GM06990 (cell line): ENCODE measurements at regions not wholly inside any gene's neighbourhood (a gene's known extent, or its start where the extent isn't known, plus 50 kb on each side); places are given as distances from the start of the nearest gene placed in this dataset.

Experiments
- DNase-seq: peaks from one replicate; pipeline ENCODE4 v3.0.0-alpha.2; 2011; ENCODE audit not compliant: insufficient read length; ENCODE audit errors: extremely low read depth
- H3K27me3 ChIP-seq: replicated peaks from 2 replicates; pipeline ENCODE4 v1.6.0; 2011; ENCODE audit warnings: low read length; ENCODE audit not compliant: control insufficient read depth, insufficient read depth
- H3K36me3 ChIP-seq: 2 replicates; pipeline ENCODE4 v1.5.1; 2011; ENCODE audit warnings: low read length; ENCODE audit not compliant: control insufficient read depth, insufficient read depth
- H3K4me3 ChIP-seq: replicated peaks from 2 replicates; pipeline ENCODE4 v1.5.1; 2011; ENCODE audit warnings: low read depth, mild to moderate bottlenecking, control low read depth, low read length
- CTCF ChIP-seq: IDR thresholded peaks from 2 replicates; pipeline ENCODE4 v1.5.1; 2011; ENCODE audit warnings: low read length, control low read depth, mild to moderate bottlenecking, inconsistent platforms; ENCODE audit not compliant: insufficient read depth, poor library complexity, severe bottlenecking

- no peaks in the 10 kb centered on the region; the same call in 1 of the 2 replicates for H3K27me3 ChIP-seq
- TF ChIP-seq CTCF: no peak
- no peaks in the 10 kb centered on the region for H3K36me3 ChIP-seq
- H3K4me3 ChIP-seq: no peak overlapping the region
- DNase-seq: no peak
Observed at GRCh38 chr9:108704156-108704852, 151.5 kb downstream of the ACTL7B start.

- no peaks in the 10 kb centered on the region; the same call in 1 of the 2 replicates for H3K27me3 ChIP-seq
- no peak for TF ChIP-seq CTCF
- H3K4me3 ChIP-seq: no peak overlapping the region
- no peak for DNase-seq
- H3K36me3 ChIP-seq: no peaks in the 10 kb centered on the region
Observed at GRCh38 chr9:108703429-108703828, 152.4 kb downstream of the ACTL7B start.

- no peaks in the 10 kb centered on the region; the same call in 1 of the 2 replicates for H3K27me3 ChIP-seq
- no peak for TF ChIP-seq CTCF
- no peaks in the 10 kb centered on the region for H3K36me3 ChIP-seq
- no peak for DNase-seq
- H3K4me3 ChIP-seq: no peak overlapping the region
Observed at GRCh38 chr9:108702681-108703080, 153.1 kb downstream of the ACTL7B start.

- no peaks in the 10 kb centered on the region; the same call in 1 of the 2 replicates for H3K27me3 ChIP-seq
- H3K4me3 ChIP-seq: no peak overlapping the region
- no peaks in the 10 kb centered on the region for H3K36me3 ChIP-seq
- no peak for DNase-seq
- TF ChIP-seq CTCF: no peak
Observed at GRCh38 chr9:108698801-108699200, 157.0 kb downstream of the ACTL7B start.

- no peaks in the 10 kb centered on the region for H3K36me3 ChIP-seq
- DNase-seq: no peak
- TF ChIP-seq CTCF: no peak
- no peak overlapping the region for H3K4me3 ChIP-seq
- no peaks in the 10 kb centered on the region; the same call in 1 of the 2 replicates for H3K27me3 ChIP-seq
Observed at GRCh38 chr9:108698231-108698630, 157.6 kb downstream of the ACTL7B start.
